GM19193 (cell line): ENCODE measurements at regions not wholly inside any gene's neighbourhood (a gene's known extent, or its start where the extent isn't known, plus 50 kb on each side); places are given as distances from the start of the nearest gene placed in this dataset.

Experiments
- POLR2A ChIP-seq: IDR thresholded peaks from 4 replicates; pipeline ENCODE4 v1.6.1; 2011; ENCODE audit not compliant: insufficient read depth, insufficient read length; ENCODE audit errors: extremely low read depth

DNA sequence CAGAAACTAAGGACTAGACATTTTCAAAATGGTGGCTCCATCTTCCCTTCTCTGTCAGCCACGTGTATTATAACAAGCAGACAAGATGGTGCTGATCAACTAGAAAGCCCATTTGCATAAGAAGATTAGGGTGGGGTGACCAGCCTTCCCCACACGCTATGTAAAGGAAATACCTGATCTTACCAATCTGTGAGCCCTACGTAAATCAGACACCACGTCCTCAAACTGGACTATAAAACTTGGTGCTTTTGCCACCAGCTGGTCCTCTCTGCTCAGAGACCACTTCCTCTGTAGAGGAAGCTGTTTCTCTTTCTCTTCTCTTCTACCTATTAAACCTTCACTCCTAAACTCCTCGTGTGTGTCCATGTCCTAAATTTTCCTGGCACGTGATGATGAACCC is 101.1 kb upstream of the PLEKHG7 start:
- no peak for TF ChIP-seq POLR2A

DNA sequence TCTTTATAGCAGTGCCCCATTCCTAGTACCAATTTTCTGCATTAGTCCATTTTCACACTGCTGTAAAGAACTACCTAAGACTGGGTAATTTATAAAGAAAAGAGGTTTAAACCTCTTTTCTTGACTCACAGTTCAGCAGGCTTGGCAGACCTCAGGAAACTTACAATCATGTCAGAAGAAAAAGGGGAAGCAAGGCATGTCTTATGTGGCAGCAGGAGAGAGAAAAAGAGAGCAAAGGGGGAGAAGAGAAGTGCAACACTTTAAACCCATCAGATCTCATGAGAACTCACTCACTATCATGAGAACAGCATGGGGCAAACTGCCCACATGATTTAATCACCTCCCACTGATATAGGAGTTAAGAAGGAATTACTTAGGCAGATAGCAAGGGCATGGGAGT is 101.6 kb upstream of the PLEKHG7 start:
- TF ChIP-seq POLR2A, result no peak

DNA sequence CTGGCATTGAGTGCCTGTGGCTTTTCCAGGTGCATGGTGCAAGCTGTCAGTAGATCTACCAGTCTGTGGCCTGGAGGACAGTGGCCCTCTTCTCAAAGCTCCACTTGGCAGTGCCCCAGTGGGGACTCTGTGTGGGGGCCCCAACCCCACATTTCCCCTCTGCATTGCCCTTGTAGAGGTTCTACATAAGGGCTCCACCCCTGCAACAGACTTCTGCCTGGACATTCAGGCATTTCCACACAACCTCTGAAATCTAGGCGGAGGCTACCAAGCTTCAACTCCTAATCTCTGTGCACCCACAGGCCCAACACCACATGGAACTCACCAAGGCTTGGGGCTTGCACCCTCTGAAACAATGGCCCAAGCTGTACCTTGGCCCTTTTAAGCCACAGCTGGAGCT is 102.7 kb upstream of the PLEKHG7 start:
- no peak for TF ChIP-seq POLR2A

DNA sequence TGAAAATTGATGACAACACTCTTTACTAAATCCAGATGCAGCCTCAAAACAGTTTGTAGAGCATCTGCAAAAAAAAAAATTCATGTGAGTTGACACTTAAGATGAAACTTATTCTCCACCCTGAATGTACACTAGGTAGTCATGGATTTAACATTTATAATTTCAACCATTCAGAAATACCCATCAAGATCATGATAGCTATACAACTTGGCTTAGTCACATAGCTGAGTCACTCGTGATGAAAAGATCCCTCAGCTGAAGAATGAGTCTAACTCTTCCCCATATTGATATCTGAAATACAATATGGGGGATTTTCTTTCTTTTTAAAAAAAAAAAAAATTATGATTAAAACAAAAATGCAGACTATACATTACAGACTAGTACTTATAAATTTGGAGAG is 104.8 kb upstream of the PLEKHG7 start:
- TF ChIP-seq POLR2A, result no peak

DNA sequence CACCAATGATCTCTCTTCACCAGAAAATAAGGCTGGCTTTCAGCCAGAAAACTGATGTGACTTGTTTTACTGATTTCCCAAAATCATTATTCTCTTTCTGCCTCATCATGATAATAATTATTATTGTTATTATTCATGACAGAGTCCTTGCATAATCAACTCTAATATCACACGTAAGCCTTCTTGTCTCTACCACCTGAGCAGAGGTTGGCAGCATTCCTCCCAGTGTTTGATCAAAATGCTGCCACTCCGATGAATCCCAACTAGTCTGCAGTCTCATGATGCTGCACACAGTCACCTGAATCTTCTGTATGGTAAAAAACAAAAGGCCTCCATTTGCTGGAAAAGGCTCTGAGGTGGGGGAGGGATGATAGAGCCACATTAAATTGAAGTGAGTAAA is 105.7 kb upstream of the PLEKHG7 start:
- no peak for TF ChIP-seq POLR2A

DNA sequence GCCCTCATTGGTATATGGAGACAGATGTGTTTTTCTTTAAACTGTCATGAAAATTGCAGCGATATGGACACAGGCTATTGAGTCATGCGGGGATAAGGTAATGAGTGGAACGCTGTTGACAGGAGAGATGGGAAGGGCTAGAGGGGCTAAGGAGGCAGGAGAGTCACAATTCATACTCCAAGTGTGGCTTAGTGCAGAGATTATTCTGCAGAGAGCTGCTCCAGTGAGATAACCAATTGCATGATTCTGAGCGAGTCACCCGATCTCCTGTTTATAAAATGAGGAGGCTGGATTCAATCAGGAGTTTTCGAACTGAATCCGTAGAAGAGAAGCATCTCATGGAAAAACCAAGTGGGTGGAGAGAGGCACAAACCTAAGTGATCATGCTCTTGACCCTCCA is 106.4 kb upstream of the PLEKHG7 start:
- TF ChIP-seq POLR2A, result no peak

DNA sequence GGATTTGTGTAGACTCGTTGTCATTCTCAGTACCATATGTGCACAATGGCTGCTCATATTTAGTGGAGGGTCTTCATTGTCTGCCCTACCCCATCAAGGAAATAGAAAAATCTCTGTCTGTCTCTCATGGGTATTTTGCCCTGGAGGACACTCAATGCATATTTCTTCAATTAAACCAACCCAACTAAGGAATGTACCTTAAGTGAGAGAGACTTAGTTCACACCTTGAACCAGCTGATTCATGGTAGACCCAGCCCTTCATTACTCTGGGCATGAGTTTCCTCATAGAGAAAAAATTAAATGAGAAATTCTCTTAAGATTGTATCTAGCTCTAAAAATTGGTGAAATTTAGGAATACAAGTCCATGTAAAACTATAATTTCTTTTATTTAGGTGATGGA is 107.1 kb upstream of the PLEKHG7 start:
- TF ChIP-seq POLR2A, result no peak

DNA sequence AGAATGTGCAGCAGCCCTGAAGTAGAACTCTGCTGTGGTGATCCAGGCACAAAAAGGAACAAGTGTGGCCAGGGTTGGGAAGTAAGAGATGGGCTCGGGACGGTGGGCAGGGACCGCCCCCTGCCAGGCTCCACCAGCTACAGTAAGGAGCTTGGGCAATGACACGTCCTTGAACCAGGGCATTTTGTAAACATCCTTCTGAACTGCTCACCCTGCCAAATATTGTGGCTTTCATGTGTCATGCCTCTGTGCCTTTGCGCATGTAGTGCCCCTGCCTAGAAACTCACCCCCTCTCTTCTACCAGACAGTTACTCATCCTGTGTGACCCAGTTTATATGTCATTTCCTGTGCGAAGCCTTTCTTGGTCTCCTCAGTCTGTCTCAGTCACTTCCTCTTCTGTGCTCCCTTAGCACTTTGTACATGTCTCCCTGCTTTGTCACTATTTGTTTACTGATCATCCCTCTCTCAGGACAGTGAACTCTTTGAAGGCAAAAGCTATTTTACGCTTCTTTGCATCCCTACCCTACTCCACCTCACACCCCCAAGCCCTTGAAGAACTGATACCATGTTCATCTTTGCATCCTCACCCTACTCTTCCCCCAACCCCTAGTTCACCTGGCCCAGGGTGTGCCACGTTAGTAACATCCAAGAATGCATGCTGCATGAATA is 108.9 kb upstream of the PLEKHG7 start:
- no peak for TF ChIP-seq POLR2A

DNA sequence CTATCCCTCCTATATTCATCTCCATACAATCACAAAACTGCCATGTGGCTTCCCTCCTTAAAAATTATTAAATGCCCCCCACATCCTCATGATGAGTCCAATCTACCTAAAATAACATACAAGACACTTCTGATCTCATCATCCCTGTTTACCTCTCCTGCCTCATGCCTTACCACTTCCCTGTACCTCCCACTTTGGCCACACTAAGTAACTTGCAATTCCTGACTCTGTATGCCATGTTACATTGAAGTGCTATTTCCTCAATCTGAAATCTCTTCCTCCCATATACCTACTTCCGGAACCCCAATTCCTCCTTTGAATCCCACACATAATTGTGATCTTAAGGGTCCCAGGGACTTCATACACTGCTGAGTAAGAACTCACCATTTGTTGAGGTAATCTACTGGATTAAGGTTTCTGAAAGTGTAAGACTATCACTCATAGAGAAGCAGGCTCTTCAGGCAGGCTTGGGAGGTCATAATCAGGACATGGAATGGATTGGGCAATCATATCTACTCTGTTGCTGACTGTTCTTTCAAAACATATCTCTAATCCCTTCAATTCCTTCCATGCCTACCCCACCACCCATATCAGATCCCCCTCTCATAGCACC is 117.6 kb upstream of the PLEKHG7 start:
- no peak for TF ChIP-seq POLR2A

DNA sequence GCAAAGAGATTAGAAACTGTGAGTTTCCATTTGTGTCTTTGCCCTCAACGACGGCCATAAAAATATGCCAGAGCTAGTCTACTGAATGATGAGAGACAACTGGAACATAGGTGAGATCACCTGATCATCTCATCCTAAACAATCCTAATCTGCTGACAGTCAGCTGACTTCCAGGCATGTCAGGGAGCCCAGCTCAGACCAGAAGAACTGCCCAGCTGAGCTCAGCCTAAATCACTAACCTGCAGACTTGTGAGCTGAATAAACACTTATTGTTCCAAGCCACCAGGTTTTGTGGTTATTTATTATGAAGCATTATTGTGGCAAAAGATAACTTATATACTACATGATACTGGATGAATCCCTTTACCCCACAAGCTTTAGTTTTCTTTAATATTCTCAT is 118.9 kb upstream of the PLEKHG7 start:
- TF ChIP-seq POLR2A, result no peak

DNA sequence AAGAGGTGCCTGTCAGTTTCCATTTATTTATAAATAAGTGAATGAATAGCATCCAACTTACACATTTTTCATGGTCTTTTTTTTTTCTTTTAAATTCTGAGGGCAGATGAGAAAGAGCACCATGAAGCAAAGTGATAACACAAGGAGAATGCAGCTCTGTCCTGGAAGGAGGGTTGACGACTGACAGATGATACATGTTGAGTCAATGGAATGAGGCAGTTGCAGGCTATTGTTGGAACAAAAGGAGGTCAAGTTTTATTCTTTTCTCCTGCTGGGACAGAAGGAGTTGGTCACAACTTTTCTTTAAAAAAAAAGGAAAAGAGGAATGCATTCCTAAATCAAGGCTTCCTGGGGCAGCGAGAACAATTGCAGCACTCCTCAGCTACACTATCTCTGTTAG is 119.9 kb upstream of the PLEKHG7 start:
- TF ChIP-seq POLR2A, result no peak

DNA sequence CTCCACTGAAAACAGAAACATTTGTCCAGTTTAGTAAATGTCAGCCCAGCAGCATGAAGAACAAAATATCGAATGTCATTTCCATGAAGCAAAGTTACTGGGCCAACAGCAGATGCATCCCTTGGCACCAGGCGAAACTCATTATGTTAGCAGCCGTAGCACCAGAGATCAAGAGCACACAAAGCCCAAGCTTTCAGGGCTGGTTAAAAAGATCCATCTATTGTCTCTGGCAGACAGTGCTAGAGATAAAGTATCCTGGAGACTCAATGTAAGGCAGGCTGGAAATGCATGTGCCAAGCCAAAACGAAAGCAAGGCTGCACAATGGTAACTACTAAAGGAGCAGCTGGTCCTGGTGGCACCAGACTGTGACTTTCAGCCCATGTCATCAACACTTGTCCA is 120.3 kb upstream of the PLEKHG7 start:
- TF ChIP-seq POLR2A, result no peak

DNA sequence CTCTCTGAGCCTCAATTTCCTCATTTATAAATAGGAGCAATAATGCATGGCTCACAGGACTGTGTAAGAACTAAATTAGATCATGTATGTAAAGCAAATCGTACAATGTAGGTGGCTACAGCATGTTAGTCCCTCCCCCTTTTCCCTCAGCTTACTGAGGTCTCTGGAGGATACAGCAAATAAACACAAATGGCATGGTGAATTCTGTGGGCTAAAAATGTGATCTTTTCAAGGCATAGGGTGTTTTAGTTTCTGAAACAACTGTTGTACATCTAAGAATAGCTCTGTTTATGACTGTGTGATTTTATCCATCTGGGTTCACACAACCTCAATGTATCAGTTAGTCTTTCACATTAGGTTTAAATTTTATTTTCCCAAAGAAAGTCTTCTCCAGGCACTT is 121.2 kb upstream of the PLEKHG7 start:
- TF ChIP-seq POLR2A, result no peak

DNA sequence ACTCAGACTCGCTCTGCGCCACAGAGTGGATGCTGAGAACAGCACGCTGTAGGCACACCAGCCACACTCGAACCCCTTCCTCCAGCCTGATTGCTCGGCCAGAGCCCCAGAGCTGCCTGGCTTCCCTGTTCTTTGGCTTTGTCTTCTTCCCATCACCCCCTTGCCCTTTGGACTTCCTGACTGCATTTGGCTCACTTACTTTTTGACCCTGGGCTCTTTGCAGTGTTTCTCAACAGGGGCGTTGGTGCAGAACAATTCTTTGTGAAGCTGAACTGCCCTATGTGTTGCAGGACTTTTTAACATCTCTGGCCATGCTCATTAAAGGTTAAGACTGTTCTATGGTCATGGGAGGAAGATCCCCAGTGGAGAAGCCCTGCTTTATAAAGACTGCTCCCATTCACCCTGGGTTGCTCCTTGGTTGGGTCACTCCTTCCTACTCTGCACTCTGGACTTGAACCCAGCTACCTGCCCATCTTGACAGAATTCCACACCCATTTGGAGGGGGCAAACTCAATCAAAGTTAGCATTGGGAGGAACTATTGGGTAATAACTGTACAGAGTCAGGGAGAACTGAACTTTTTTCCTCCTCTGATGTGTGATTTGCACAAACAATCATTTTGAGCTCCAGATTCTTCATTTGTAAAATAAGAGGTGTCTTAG is 127.7 kb upstream of the PLEKHG7 start:
- no peak for TF ChIP-seq POLR2A

DNA sequence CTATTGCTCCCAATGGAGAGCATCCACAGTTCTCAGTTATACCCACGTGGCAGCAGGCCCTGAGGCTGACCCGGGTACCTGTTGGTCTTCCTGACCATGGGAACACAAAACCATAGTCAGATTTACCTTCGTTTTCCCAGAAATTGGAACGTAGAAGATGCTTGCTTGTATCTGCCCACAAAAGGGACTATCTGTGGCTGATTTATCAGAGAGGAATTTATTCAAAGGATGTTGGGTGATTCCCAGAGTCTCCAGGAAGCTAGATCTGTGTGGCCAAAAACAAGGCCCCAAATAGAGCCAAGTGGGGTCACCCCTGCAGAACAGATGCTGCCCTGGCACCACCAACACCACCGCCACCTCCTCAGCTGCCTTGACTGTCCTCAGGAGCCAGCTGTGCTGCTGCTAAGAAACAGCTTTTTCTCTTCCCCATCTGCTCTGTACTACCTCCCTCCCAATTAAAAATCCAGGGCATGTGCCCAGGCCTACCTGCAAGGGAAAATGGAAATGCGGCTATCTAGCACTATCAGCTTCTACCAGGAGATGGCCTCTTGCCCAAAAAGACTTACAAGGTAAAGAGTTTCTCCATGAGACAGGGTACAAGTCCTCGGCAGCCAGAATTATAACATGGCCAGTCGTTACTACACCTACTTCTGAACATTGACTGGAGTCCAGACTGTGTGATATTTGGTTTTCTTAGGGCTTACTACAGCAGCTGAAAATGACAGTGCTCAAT is 128.6 kb upstream of the PLEKHG7 start:
- no peak for TF ChIP-seq POLR2A

DNA sequence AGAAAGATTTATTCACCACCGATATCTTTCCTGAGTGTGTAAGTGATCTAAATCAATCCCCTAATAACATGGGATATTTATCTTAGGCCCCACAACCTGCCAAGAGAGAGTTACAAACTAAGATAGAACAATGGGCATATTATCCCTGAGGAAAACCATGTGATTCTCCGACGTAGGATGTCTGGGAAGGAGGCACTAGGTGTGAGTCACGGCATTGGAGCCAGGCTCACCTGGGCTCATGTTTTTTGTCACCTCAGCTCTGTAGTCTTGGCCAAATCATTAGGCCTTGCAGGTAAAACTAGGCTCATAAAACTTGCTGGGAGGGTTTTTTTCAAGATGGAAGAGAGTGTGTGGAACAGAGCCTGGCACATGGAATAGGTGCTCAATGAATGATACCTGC is 129.7 kb upstream of the PLEKHG7 start:
- TF ChIP-seq POLR2A, result no peak
